Endothelial cell (in vitro differentiated cells): ENCODE measurements at regions not wholly inside any gene's neighbourhood (a gene's known extent, or its start where the extent isn't known, plus 50 kb on each side); places are given as distances from the start of the nearest gene placed in this dataset.

Source experiments
- DNase-seq: peaks from one replicate; pipeline ENCODE4 v3.0.0; 2021; ENCODE audit warnings: low spot score
- H3K27ac Mint-ChIP-seq: one replicate; pipeline ENCODE4 v1.8.0; 2021; ENCODE audit warnings: mixed read lengths, inconsistent platforms; ENCODE audit not compliant: unreplicated experiment
- H3K27me3 Mint-ChIP-seq: one replicate; pipeline ENCODE4 v1.8.0; 2021; ENCODE audit warnings: mild to moderate bottlenecking, moderate library complexity, mixed read lengths, inconsistent platforms; ENCODE audit not compliant: unreplicated experiment
- H3K36me3 Mint-ChIP-seq: one replicate; pipeline ENCODE4 v1.8.0; 2021; ENCODE audit warnings: mild to moderate bottlenecking, low read depth, mixed read lengths, inconsistent platforms; ENCODE audit not compliant: unreplicated experiment
- H3K4me1 Mint-ChIP-seq: one replicate; pipeline ENCODE4 v1.8.0; 2021; ENCODE audit warnings: mild to moderate bottlenecking, mixed read lengths, inconsistent platforms; ENCODE audit not compliant: unreplicated experiment
- H3K4me3 Mint-ChIP-seq: one replicate; pipeline ENCODE4 v1.8.0; 2021; ENCODE audit warnings: mild to moderate bottlenecking, mixed read lengths, inconsistent platforms; ENCODE audit not compliant: unreplicated experiment
- H3K9me3 Mint-ChIP-seq: one replicate; pipeline ENCODE4 v1.8.0; 2021; ENCODE audit warnings: mixed read lengths, inconsistent platforms; ENCODE audit not compliant: unreplicated experiment
- CTCF ChIP-seq: fragments of 200-600 bp; sonication (generic); IDR thresholded peaks from one replicate; pipeline ENCODE4 v1.5.0; 2021; ENCODE audit warnings: antibody characterized with exemption; ENCODE audit not compliant: unreplicated experiment

GRCh38 chr4:23323436-23323835, 566.4 kb downstream of the PPARGC1A start:
- Mint-ChIP-seq H3K9me3 (no peaks in the 10 kb centered on the region), H3K4me1 (no peaks in the 10 kb centered on the region), H3K27me3 (no peaks in the 10 kb centered on the region), H3K27ac (no peak overlapping the region), H3K36me3 (no peaks in the 10 kb centered on the region), H3K4me3 (no peak overlapping the region)
- no peak for DNase-seq
- no peak for TF ChIP-seq CTCF

- no peak overlapping the region for H3K4me3 Mint-ChIP-seq
- no peak overlapping the region for H3K27ac Mint-ChIP-seq
- H3K4me1 Mint-ChIP-seq: no peaks in the 10 kb centered on the region
- no peaks in the 10 kb centered on the region for H3K36me3 Mint-ChIP-seq
- no peaks in the 10 kb centered on the region for H3K9me3 Mint-ChIP-seq
- TF ChIP-seq CTCF: no peak
- no peak for DNase-seq
- no peaks in the 10 kb centered on the region for H3K27me3 Mint-ChIP-seq
Observed at GRCh38 chr4:23322732-23323131, 567.1 kb downstream of the PPARGC1A start.

- DNase-seq: no peak
- Mint-ChIP-seq H3K36me3 (no peaks in the 10 kb centered on the region), H3K9me3 (no peaks in the 10 kb centered on the region), H3K4me1 (no peaks in the 10 kb centered on the region), H3K27ac (no peak overlapping the region), H3K4me3 (no peak overlapping the region), H3K27me3 (no peaks in the 10 kb centered on the region)
- no peak for TF ChIP-seq CTCF
Observed at GRCh38 chr4:23320931-23321587, 568.8 kb downstream of the PPARGC1A start.

GRCh38 chr4:23312686-23313085, 577.2 kb downstream of the PPARGC1A start:
- TF ChIP-seq CTCF: no peak
- no peak overlapping the region for H3K27ac Mint-ChIP-seq
- H3K27me3 Mint-ChIP-seq: no peaks in the 10 kb centered on the region
- H3K4me1 Mint-ChIP-seq: no peaks in the 10 kb centered on the region
- DNase-seq: no peak
- H3K36me3 Mint-ChIP-seq: no peaks in the 10 kb centered on the region
- H3K4me3 Mint-ChIP-seq: no peak overlapping the region
- H3K9me3 Mint-ChIP-seq: no peaks in the 10 kb centered on the region

GRCh38 chr4:23311983-23312382, 577.9 kb downstream of the PPARGC1A start:
- no peaks in the 10 kb centered on the region for H3K27me3 Mint-ChIP-seq
- TF ChIP-seq CTCF: no peak
- no peaks in the 10 kb centered on the region for H3K4me1 Mint-ChIP-seq
- H3K36me3 Mint-ChIP-seq: no peaks in the 10 kb centered on the region
- no peak overlapping the region for H3K27ac Mint-ChIP-seq
- no peak for DNase-seq
- H3K9me3 Mint-ChIP-seq: no peaks in the 10 kb centered on the region
- H3K4me3 Mint-ChIP-seq: no peak overlapping the region
